ENCODE measurements at regions not wholly inside any gene's neighbourhood (a gene's known extent, or its start where the extent isn't known, plus 50 kb on each side); places are given as distances from the start of the nearest gene placed in this dataset.

DNA sequence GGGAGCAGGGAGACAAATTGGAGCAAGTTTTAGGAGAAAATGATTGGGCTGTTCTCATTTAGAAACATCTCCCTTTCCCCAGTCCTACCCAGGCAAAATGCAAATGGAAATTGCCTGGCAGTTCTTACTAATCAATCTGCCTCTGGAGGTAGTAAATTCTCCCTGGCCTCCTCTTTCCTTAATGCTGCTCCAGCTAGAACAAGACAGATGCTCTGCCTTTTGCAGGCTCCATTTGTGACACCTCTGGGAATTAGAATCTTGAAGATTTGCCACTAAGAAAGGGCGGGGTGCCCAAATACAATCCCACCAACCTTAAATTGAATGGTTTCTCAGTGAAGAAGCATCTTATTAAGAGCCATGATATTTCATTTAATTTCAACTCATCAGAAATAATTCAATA, 377.7 kb upstream of the CDH11 start:
- TF ChIP-seq CTCF (IDR thresholded peaks at IDR 0.05), result no peak
- TF ChIP-seq POLR2AphosphoS5 (IDR thresholded peaks at IDR 0.05), result no peak
- TF ChIP-seq POLR2A (IDR thresholded peaks at IDR 0.05), result no peak

All from breast epithelium (tissue), 3 donors.